ENCODE measurements at regions not wholly inside any gene's neighbourhood (a gene's known extent, or its start where the extent isn't known, plus 50 kb on each side); places are given as distances from the start of the nearest gene placed in this dataset.
"Not testable (repeated sequence)": the region's sequence is repeated elsewhere in the genome, so short reads cannot be mapped to it uniquely, and the experiment has no call there.

- Histone ChIP-seq H3K27me3 (no peaks in the 10 kb centered on the region), H3K9me3 (no peaks in the 10 kb centered on the region), H3K4me3 (no peak overlapping the region), H3K9ac (ENCODE audit: low read depth in 2 of 2, low read length in 2 of 2) (no peak overlapping the region), H3K27ac (no peak overlapping the region), H3K36me3 (no peaks in the 10 kb centered on the region), H3K4me1 (no peaks in the 10 kb centered on the region)
- no peak for DNase-seq
- intact Hi-C loops (cut with DNase I): no loop called here
- no peak for TF ChIP-seq CTCF (IDR thresholded peaks at IDR 0.05)
Observed at GRCh38 chr15:75109736-75110130, 86.3 kb downstream of the PPCDC start.

- no peak overlapping the region for H3K9ac ChIP-seq (ENCODE audit: low read depth in 2 of 2, low read length in 2 of 2)
- H3K27ac ChIP-seq: no peak overlapping the region
- intact Hi-C loops (cut with DNase I): no loop called here
- H3K9me3 ChIP-seq: no peaks in the 10 kb centered on the region
- no peaks in the 10 kb centered on the region for H3K36me3 ChIP-seq
- no peak for DNase-seq
- no peak for TF ChIP-seq CTCF (IDR thresholded peaks at IDR 0.05)
- H3K4me1 ChIP-seq: no peaks in the 10 kb centered on the region
- no peaks in the 10 kb centered on the region for H3K27me3 ChIP-seq
- H3K4me3 ChIP-seq: no peak overlapping the region
Observed at GRCh38 chr15:75112278-75112847, 89.0 kb downstream of the PPCDC start.

GRCh38 chr15:75112848-75113492, 88.7 kb upstream of the C15orf39 start:
- Histone ChIP-seq H3K4me1 (no peaks in the 10 kb centered on the region), H3K9ac (ENCODE audit: low read depth in 2 of 2, low read length in 2 of 2) (no peak overlapping the region), H3K9me3 (no peaks in the 10 kb centered on the region), H3K36me3 (no peaks in the 10 kb centered on the region), H3K27ac (no peak overlapping the region), H3K4me3 (no peak overlapping the region), H3K27me3 (no peaks in the 10 kb centered on the region)
- TF ChIP-seq CTCF (IDR thresholded peaks at IDR 0.05): no peak
- intact Hi-C loops (cut with DNase I): no loop called here
- no peak for DNase-seq

GRCh38 chr15:75114327-75114726, 87.4 kb upstream of the C15orf39 start:
- H3K9ac ChIP-seq (ENCODE audit: low read depth in 2 of 2, low read length in 2 of 2): no peak overlapping the region
- no peaks in the 10 kb centered on the region for H3K27me3 ChIP-seq
- no peak overlapping the region for H3K4me3 ChIP-seq
- DNase-seq: no peak
- no peaks in the 10 kb centered on the region for H3K4me1 ChIP-seq
- H3K36me3 ChIP-seq: no peaks in the 10 kb centered on the region
- no peak for TF ChIP-seq CTCF (IDR thresholded peaks at IDR 0.05)
- no peaks in the 10 kb centered on the region for H3K9me3 ChIP-seq
- intact Hi-C loops (cut with DNase I): no loop called here
- no peak overlapping the region for H3K27ac ChIP-seq

- Histone ChIP-seq H3K4me3 (no peak overlapping the region), H3K27me3 (no peaks in the 10 kb centered on the region), H3K36me3 (no peaks in the 10 kb centered on the region), H3K9ac (ENCODE audit: low read depth in 2 of 2, low read length in 2 of 2) (no peak overlapping the region), H3K9me3 (no peaks in the 10 kb centered on the region), H3K27ac (no peak overlapping the region), H3K4me1 (no peaks in the 10 kb centered on the region)
- intact Hi-C loops (cut with DNase I): no loop called here
- DNase-seq: no peak
- no peak for TF ChIP-seq CTCF (IDR thresholded peaks at IDR 0.05)
Observed at GRCh38 chr15:75114796-75115195, 86.9 kb upstream of the C15orf39 start.

GRCh38 chr15:75115411-75115913, 86.2 kb upstream of the C15orf39 start:
- H3K36me3 ChIP-seq; DNase-seq; H3K9me3 ChIP-seq; H3K27me3 ChIP-seq; H3K9ac ChIP-seq (ENCODE audit: low read depth in 2 of 2, low read length in 2 of 2); H3K27ac ChIP-seq; H3K4me3 ChIP-seq; intact Hi-C loops (cut with DNase I); H3K4me1 ChIP-seq: not testable (repeated sequence)

- H3K4me3 ChIP-seq; DNase-seq; intact Hi-C loops (cut with DNase I); H3K9ac ChIP-seq (ENCODE audit: low read depth in 2 of 2, low read length in 2 of 2); H3K27ac ChIP-seq; H3K27me3 ChIP-seq; H3K36me3 ChIP-seq; H3K9me3 ChIP-seq; H3K4me1 ChIP-seq: not testable (repeated sequence)
Observed at GRCh38 chr15:75116143-75116542, 85.5 kb upstream of the C15orf39 start.
